IMR-90 (cell line): ENCODE measurements at regions not wholly inside any gene's neighbourhood (a gene's known extent, or its start where the extent isn't known, plus 50 kb on each side); places are given as distances from the start of the nearest gene placed in this dataset.

Experiments used
- ATAC-seq: fragments of 200-7000 bp; cut with Tn5 transposase; 2 replicates; pipeline ENCODE4 v1.9.1; 2020; ENCODE audit warnings: low read depth, mild to moderate bottlenecking, moderate library complexity
- BruUV-seq: library from RNA; stranded (reverse); fragments of 400-500 nt; replicated peaks from 2 replicates; lab custom pipeline; 2021; lab: Mats Ljungman, UMichigan
- CTCF ChIA-PET: fragments of 300-600 bp; formaldehyde crosslinking; extraction: SDS; loops from one replicate; lab custom pipeline; 2021; ENCODE audit warnings: antibody characterized with exemption; lab: Yijun Ruan, JAX
- POLR2A ChIA-PET: fragments of 300-600 bp; sonication (Branson Sonifier 250); formaldehyde crosslinking; loops from one replicate; lab custom pipeline; 2022; ENCODE audit warnings: antibody characterized with exemption; ENCODE audit not compliant: unreplicated experiment; lab: Charles Lee
- DNase-seq: peaks from one replicate; pipeline ENCODE4 v3.0.0; 2013
- H2AFZ ChIP-seq: replicated peaks from 2 replicates; pipeline ENCODE3; 2013; ENCODE audit warnings: low read length, mild to moderate bottlenecking; ENCODE audit not compliant: poor library complexity
- H2AK5ac ChIP-seq: 2 replicates; pipeline ENCODE4 v1.6.1; 2013; ENCODE audit warnings: low read depth, low read length, inconsistent platforms
- H2AK9ac ChIP-seq: replicated peaks from 2 replicates; pipeline ENCODE3; 2013; ENCODE audit warnings: mild to moderate bottlenecking, low read depth, low read length, moderate library complexity; ENCODE audit not compliant: poor library complexity
- H2BK120ac ChIP-seq: 2 replicates; pipeline ENCODE4 v1.6.1; 2013; ENCODE audit warnings: low read depth, low read length, inconsistent platforms
- H2BK15ac ChIP-seq: 3 replicates; pipeline ENCODE4 v1.6.1; 2013; ENCODE audit warnings: low read depth, low read length, inconsistent platforms
- H2BK20ac ChIP-seq: 2 replicates; pipeline ENCODE4 v1.6.1; 2013; ENCODE audit warnings: low read depth, mild to moderate bottlenecking, inconsistent platforms, low read length, moderate library complexity
- H2BK5ac ChIP-seq: 2 replicates; pipeline ENCODE4 v1.6.1; 2013; ENCODE audit warnings: mild to moderate bottlenecking, low read depth, low read length, inconsistent platforms; ENCODE audit not compliant: poor library complexity, severe bottlenecking
- H3K14ac ChIP-seq: replicated peaks from 2 replicates; pipeline ENCODE4 v1.6.1; 2013; ENCODE audit warnings: low read depth, low read length, inconsistent platforms
- H3K18ac ChIP-seq: 2 replicates; pipeline ENCODE4 v1.6.1; 2013; ENCODE audit warnings: low read depth, low read length, control low read depth
- H3K23ac ChIP-seq: 2 replicates; pipeline ENCODE4 v1.6.1; 2013; ENCODE audit warnings: low read depth, low read length, inconsistent platforms
- H3K27ac ChIP-seq: 2 replicates; pipeline ENCODE4 v1.5.1; 2013; ENCODE audit warnings: mild to moderate bottlenecking, control low read depth, low read length; ENCODE audit not compliant: insufficient read depth
- H3K27me3 ChIP-seq: 2 replicates; pipeline ENCODE4 v1.6.1; 2013; ENCODE audit warnings: low read length; ENCODE audit not compliant: control insufficient read depth, insufficient read depth
- H3K36me3 ChIP-seq: 2 replicates; pipeline ENCODE4 v1.6.1; 2013; ENCODE audit warnings: low read length, mixed read lengths; ENCODE audit not compliant: control insufficient read depth, insufficient read depth
- H3K4ac ChIP-seq: 2 replicates; pipeline ENCODE4 v1.6.1; 2013; ENCODE audit warnings: low read depth, low read length, inconsistent platforms
- H3K4me1 ChIP-seq: 2 replicates; pipeline ENCODE4 v1.6.1; 2013; ENCODE audit warnings: low read length, mixed read lengths; ENCODE audit not compliant: control insufficient read depth, insufficient read depth
- H3K4me2 ChIP-seq: 2 replicates; pipeline ENCODE4 v1.6.1; 2013; ENCODE audit warnings: low read depth, mild to moderate bottlenecking, control low read depth, low read length, moderate library complexity
- H3K4me3 ChIP-seq: 2 replicates; pipeline ENCODE4 v1.5.1; 2013; ENCODE audit warnings: low read depth, mild to moderate bottlenecking, control low read depth, low read length, moderate library complexity; ENCODE audit not compliant: insufficient read depth
- H3K56ac ChIP-seq: 2 replicates; pipeline ENCODE4 v1.6.1; 2013; ENCODE audit warnings: low read length, inconsistent platforms; ENCODE audit not compliant: insufficient read depth; ENCODE audit errors: extremely low read depth
- H3K79me1 ChIP-seq, 2 experiments: 2 replicates each; pipeline ENCODE4 v1.6.1; 2013; ENCODE audit warnings: low read length in 2 of 2, inconsistent platforms in 1 of 2, low read depth in 1 of 2
- H3K9ac ChIP-seq: 2 replicates; pipeline ENCODE4 v1.6.1; 2013; ENCODE audit warnings: low read depth, low read length, control low read depth
- H3K9me1 ChIP-seq: 2 replicates; pipeline ENCODE4 v1.6.1; 2013; ENCODE audit warnings: low read length, inconsistent platforms; ENCODE audit not compliant: insufficient read depth
- H3K9me3 ChIP-seq: 2 replicates; pipeline ENCODE4 v1.6.1; 2013; ENCODE audit warnings: low read length; ENCODE audit not compliant: control insufficient read depth, insufficient read depth
- H4K20me1 ChIP-seq: 2 replicates; pipeline ENCODE4 v1.6.1; 2013; ENCODE audit warnings: low read length, inconsistent platforms; ENCODE audit not compliant: insufficient read depth
- H4K5ac ChIP-seq: 2 replicates; pipeline ENCODE4 v1.6.1; 2013; ENCODE audit warnings: mild to moderate bottlenecking, low read depth, low read length, control low read depth
- H4K8ac ChIP-seq, 2 experiments: 2 replicates each; pipeline ENCODE4 v1.6.1; 2013; ENCODE audit warnings: low read depth in 2 of 2, low read length in 2 of 2, control low read depth in 1 of 2, inconsistent platforms in 1 of 2
- H4K91ac ChIP-seq: 2 replicates; pipeline ENCODE4 v1.6.1; 2013; ENCODE audit warnings: low read depth, low read length, inconsistent platforms; ENCODE audit not compliant: insufficient read depth
- CHD1 ChIP-seq: IDR thresholded peaks from 2 replicates; pipeline ENCODE4 v1.6.1; 2012; ENCODE audit warnings: low read depth, low read length, improper control_type of control experiment
- POLR2A ChIP-seq: IDR thresholded peaks from 2 replicates; pipeline ENCODE4 v1.6.1; 2012; ENCODE audit warnings: mild to moderate bottlenecking, low read depth, low read length
- WGBS, 2 experiments: methylation state at CpG; one replicate each; pipeline versions ENCODE4 v1.1.5 to v1.1.7; 2013; ENCODE audit warnings: missing lambda C conversion rate in 2 of 2; ENCODE audit not compliant: insufficient read length in 1 of 2; ENCODE audit errors: extremely low coverage in 2 of 2; 5-methylcytosine and 5-hydroxymethylcytosine counted together
- dilution Hi-C: fragments of 300-500 bp; cut with HindIII; formaldehyde crosslinking; loops from one replicate; pipeline ENCODE4 v1.14.3; 2018; ENCODE audit warnings: low sequenced_read_pairs; ENCODE audit not compliant: unreplicated experiment
- in situ Hi-C: fragments of 300-500 bp; cut with MboI; formaldehyde crosslinking; loops from 3 replicates; pipeline ENCODE4 v1.14.3; 2019; ENCODE audit warnings: low sequenced_read_pairs, inconsistent platforms, mixed read lengths
- intact Hi-C: fragments of 100-400 bp; cut with micrococcal nuclease; formaldehyde crosslinking; loops from 2 replicates; pipeline ENCODE4 v1.10.0; 2022
- TF ChIP-seq, protein P1 (sequence below): fragments of 150-350 bp; IDR thresholded peaks from 2 replicates; pipeline ENCODE4 v1.6.1; 2016; ENCODE audit warnings: low read depth, mild to moderate bottlenecking, low read length, moderate library complexity, borderline replicate concordance

DNA sequence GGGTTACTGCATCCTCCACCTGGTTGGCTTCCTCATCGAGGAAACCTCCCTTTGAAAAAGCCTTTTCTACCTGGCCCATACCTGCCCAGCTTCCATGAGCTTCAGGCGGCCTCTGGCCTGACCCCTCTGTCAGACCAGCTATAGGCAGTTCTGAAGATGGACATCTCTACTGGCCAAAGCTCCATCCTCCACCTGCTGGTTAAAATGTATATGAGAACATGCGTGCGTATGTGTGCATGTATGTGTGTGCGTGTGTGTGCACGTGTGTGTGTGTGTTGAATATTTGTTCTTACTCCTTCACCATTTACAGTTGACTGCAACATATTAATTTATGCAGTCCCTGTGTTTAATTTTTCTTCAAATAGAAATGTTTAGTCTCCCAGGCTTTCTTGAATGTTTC is 642.4 kb upstream of the RAB6C start:
- Histone ChIP-seq H4K8ac (no peak overlapping the region), H2BK15ac (no peak overlapping the region), H3K14ac (no peak overlapping the region), H2AK9ac (no peak overlapping the region), H3K4me1 (no peaks in the 10 kb centered on the region), H3K18ac (no peak overlapping the region), H3K4me2 (no peak overlapping the region), H3K27ac (no peak overlapping the region), H3K9ac (no peak overlapping the region), H4K91ac (no peak overlapping the region), H3K4ac (no peak overlapping the region), H3K9me1 (no peaks in the 10 kb centered on the region), H3K36me3 (no peaks in the 10 kb centered on the region), H3K9me3 (peaks cover 23% of the 10 kb centered on the region), H2BK120ac (no peak overlapping the region), H2BK20ac (no peak overlapping the region), H2AK5ac (no peak overlapping the region), H3K79me1 (no peaks in the 10 kb centered on the region), H2AFZ (no peak overlapping the region), H3K4me3 (no peak overlapping the region), H4K20me1 (no peaks in the 10 kb centered on the region), H4K5ac (no peak overlapping the region), H3K56ac (no peak overlapping the region), H3K23ac (no peak overlapping the region), H2BK5ac (no peak overlapping the region), H3K27me3 (no peaks in the 10 kb centered on the region)
- dilution Hi-C loops = no loop called here
- DNase-seq (no peak), ATAC-seq (no peak)
- intact Hi-C loops = no loop called here
- no TSS peak for BruUV-seq
- ChIA-PET CTCF (no interaction called here), POLR2A (no interaction called here)
- TF ChIP-seq, protein P1, sequence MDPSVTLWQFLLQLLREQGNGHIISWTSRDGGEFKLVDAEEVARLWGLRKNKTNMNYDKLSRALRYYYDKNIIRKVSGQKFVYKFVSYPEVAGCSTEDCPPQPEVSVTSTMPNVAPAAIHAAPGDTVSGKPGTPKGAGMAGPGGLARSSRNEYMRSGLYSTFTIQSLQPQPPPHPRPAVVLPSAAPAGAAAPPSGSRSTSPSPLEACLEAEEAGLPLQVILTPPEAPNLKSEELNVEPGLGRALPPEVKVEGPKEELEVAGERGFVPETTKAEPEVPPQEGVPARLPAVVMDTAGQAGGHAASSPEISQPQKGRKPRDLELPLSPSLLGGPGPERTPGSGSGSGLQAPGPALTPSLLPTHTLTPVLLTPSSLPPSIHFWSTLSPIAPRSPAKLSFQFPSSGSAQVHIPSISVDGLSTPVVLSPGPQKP = no peak
- TF ChIP-seq CHD1 = no peak
- TF ChIP-seq POLR2A = no peak
- WGBS, 2 experiments = no CpG with 5 or more reads among the region's 6 CpGs
- in situ Hi-C loops = no loop called here
